ENCODE measurements at regions not wholly inside any gene's neighbourhood (a gene's known extent, or its start where the extent isn't known, plus 50 kb on each side); places are given as distances from the start of the nearest gene placed in this dataset.

- H3K4me1 Mint-ChIP-seq (ENCODE audit: low read depth): no peaks in the 10 kb centered on the region
- H3K27ac Mint-ChIP-seq: no peak overlapping the region
- no peak overlapping the region for H3K4me3 Mint-ChIP-seq
- TF ChIP-seq CTCF (IDR thresholded peaks at IDR 0.05): no peak
- H3K27me3 Mint-ChIP-seq (ENCODE audit: insufficient read depth): peaks cover 7% of the 10 kb centered on the region
- no peaks in the 10 kb centered on the region; the same call in 1 of the 2 replicates for H3K9me3 Mint-ChIP-seq
- no peaks in the 10 kb centered on the region for H3K36me3 Mint-ChIP-seq (ENCODE audit: low read depth)
- no peak for DNase-seq
Measured at GRCh38 chr5:175778951-175779503, 92.4 kb upstream of the CPLX2 start.

- TF ChIP-seq CTCF (IDR thresholded peaks at IDR 0.05): no peak
- H3K27me3 Mint-ChIP-seq (ENCODE audit: insufficient read depth): peaks cover 9% of the 10 kb centered on the region; the same call in 1 of the 2 replicates
- H3K4me3 Mint-ChIP-seq: no peak overlapping the region
Measured at GRCh38 chr5:175783739-175784138, 87.6 kb upstream of the CPLX2 start.

GRCh38 chr5:175784230-175784629 is 87.1 kb upstream of the CPLX2 start:
- Mint-ChIP-seq H3K9me3 (no peaks in the 10 kb centered on the region), H3K27me3 (ENCODE audit: insufficient read depth) (peaks cover 9% of the 10 kb centered on the region; the same call in 1 of the 2 replicates), H3K4me3 (no peak overlapping the region), H3K4me1 (ENCODE audit: low read depth) (no peaks in the 10 kb centered on the region), H3K27ac (no peak overlapping the region), H3K36me3 (ENCODE audit: low read depth) (no peaks in the 10 kb centered on the region)
- DNase-seq: no peak
- no peak for TF ChIP-seq CTCF (IDR thresholded peaks at IDR 0.05)

More at GRCh38 chr5:175783739-175784138, 87.6 kb upstream of the CPLX2 start:
- Mint-ChIP-seq H3K9me3 (no peaks in the 10 kb centered on the region), H3K27ac (no peak overlapping the region), H3K36me3 (ENCODE audit: low read depth) (no peaks in the 10 kb centered on the region), H3K4me1 (ENCODE audit: low read depth) (no peaks in the 10 kb centered on the region)
- DNase-seq: no peak

GRCh38 chr5:175785681-175786080 is 85.7 kb upstream of the CPLX2 start:
- Mint-ChIP-seq H3K4me1 (ENCODE audit: low read depth) (no peaks in the 10 kb centered on the region), H3K27me3 (ENCODE audit: insufficient read depth) (peaks cover 11% of the 10 kb centered on the region; the same call in 1 of the 2 replicates), H3K9me3 (no peaks in the 10 kb centered on the region), H3K4me3 (no peak overlapping the region), H3K36me3 (ENCODE audit: low read depth) (no peaks in the 10 kb centered on the region), H3K27ac (no peak overlapping the region)
- no peak for DNase-seq
- no peak for TF ChIP-seq CTCF (IDR thresholded peaks at IDR 0.05)

GRCh38 chr5:175788155-175788787 is 83.1 kb upstream of the CPLX2 start:
- Mint-ChIP-seq H3K9me3 (no peaks in the 10 kb centered on the region), H3K36me3 (ENCODE audit: low read depth) (no peaks in the 10 kb centered on the region), H3K4me3 (no peak overlapping the region), H3K27ac (no peak overlapping the region), H3K4me1 (ENCODE audit: low read depth) (no peaks in the 10 kb centered on the region), H3K27me3 (ENCODE audit: insufficient read depth) (peaks cover 11% of the 10 kb centered on the region; the same call in 1 of the 2 replicates)
- no peak for DNase-seq
- no peak for TF ChIP-seq CTCF (IDR thresholded peaks at IDR 0.05)

Measured in HFFc6 (cell line).